Anterior cingulate cortex (tissue), 58 donors: ENCODE measurements at regions not wholly inside any gene's neighbourhood (a gene's known extent, or its start where the extent isn't known, plus 50 kb on each side); places are given as distances from the start of the nearest gene placed in this dataset.
"Not testable (repeated sequence)": the region's sequence is repeated elsewhere in the genome, so short reads cannot be mapped to it uniquely, and the experiment has no call there.

ENCODE experiments used
- DNase-seq, 58 donors: peaks; one replicate each; lab custom pipeline; 2025; lab: John Stamatoyannopoulos, UW

DNA sequence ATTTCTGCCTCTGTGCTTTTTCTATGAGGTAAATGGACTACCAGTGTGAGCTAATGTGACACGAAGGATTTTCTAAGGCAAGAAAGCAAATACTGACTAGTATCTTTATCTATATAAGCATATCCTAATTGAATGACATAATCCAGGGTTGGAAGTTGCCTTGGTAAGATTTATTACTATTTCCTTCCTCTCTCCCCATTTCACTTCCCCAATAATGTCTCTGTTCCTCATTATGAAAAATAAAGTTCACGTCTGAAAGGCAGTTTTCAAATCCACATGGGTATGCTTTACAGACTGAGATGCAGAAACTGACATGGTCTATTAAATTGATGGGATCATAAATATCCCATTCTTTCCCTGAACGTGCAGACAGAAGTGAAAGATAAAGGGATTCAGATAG lies 86.0 kb downstream of the DTWD1 start:
- no peak for DNase-seq

DNA sequence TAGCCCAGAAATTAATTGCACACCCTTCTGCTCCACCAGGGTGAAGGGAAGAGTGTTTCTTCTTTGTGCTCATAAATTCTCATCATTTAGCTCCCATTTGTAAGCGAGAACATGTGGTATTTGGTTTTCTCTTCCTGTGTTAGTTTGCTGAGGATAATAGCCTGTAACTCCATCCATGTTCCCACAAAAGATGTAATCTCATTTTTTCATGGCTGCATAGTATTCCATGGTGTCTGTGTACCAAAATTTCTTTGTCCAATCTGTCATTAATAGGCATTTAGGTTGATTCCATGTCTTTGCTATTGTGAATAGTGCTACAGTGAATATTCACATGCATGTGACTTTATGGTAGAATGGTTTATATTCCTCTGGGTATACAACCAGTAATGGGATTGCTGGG lies 86.8 kb downstream of the DTWD1 start:
- no peak for DNase-seq

DNA sequence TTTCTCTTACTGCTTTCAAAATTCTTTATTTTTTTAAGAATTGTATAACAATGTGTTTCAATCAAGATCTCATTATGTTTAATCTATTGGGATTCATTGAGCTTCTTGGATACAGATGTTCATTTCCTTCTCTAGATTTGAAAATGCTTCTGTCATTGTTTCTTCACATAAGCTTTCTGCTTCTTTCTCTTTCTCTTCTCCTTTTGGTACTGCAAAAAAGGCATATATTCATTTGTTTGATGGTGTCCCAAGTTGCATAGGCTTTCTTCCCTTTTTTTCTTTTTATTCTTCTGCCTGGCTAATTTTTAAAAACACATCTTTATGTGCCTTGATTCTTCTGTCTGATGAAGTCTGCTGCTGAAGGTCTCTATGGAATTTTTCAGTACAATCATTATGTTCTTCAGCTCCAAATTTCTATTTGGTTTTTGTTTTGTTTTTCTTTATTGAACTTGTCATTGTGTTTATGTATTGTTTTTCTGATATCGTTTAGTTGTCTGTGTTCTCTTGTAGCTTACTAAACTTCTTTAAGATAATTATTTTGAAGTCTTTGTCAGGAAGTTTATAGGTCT lies 88.9 kb downstream of the DTWD1 start:
- DNase-seq = no peak

DNA sequence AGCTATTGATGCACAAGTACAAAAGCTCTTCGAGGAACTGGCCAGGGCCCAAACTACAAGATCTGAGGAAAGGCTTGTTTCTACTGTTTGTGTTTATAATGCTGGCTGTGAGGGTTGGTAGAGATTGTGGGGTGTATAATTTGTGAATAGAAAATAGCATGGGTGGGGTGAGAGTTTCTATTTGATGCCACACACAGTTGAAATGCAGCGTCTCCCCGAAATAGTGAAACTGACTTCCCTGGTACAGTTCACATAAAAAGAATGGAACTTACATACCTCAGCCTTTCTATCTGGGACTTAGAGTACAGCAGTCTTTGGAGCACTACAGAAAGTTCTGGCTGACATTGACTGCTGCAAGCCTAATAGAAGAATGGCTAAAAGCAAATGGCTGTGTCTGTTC lies 91.3 kb downstream of the DTWD1 start:
- DNase-seq = no peak

DNA sequence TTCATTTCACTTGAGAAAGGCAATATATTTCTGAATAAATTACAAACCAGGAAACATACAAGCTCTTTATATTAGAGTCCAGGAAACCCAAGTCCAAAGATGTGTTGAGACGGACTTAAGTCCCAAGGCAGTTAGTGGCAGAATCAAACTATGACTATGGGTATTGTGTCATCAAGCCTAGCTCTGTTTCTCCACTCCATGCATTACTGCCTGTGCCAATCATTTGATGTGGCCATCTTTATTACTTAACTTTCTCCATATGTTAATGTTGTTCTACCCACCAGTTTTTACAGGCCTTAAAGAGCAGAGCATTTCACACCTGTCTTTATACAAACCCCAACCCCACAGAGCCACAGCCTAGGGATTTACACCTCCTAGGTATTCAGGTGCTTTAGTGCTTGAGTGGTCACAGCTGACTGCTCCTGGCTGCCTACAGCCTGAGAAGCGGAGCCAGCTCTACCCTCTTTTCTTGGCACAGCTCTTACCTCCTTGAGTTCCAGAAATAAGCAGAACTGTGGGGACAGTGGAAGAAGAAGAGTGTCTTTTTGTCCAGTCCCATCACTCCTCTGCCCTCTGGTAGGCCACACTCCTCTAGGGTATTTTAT lies 92.1 kb downstream of the DTWD1 start:
- DNase-seq = no peak

DNA sequence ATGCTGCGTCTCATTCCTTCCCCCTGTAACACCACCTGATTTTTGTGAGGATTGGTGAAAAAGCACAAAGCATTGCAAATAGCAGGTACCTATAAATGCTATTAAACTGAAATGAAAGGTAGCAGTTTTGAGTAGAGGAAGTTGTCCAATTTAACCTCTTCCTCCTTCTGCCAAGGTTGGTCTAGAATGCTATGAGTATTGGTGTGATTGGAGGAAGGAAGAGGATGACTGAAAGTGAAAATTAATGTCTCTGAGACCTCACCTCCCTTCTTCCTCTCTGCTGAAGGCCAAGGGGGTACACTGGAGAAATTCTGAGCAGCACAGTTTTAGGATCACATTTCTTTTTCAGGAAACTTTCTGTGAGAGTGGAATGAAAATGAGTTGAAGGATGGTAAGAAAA lies 94.4 kb downstream of the DTWD1 start:
- DNase-seq = no peak

DNA sequence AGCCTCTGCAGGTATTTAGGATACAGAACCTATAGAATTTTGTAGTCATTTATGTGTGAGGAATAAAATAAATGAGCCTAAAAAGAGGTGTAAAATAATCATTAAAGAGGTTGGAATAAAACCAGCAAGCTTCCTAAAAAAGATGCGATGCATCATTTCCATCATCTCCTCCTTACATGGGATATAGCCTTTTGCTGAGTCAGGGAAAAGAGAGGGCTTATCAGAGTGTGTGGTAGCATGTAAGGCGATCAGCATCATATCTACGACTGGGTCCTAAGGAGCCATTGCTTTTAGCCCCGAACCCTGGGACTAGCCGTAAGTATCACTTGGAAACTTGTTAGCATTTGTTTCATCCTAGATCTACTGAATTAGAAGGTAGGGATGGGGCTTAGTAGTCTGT lies 94.9 kb downstream of the DTWD1 start:
- DNase-seq = no peak

DNA sequence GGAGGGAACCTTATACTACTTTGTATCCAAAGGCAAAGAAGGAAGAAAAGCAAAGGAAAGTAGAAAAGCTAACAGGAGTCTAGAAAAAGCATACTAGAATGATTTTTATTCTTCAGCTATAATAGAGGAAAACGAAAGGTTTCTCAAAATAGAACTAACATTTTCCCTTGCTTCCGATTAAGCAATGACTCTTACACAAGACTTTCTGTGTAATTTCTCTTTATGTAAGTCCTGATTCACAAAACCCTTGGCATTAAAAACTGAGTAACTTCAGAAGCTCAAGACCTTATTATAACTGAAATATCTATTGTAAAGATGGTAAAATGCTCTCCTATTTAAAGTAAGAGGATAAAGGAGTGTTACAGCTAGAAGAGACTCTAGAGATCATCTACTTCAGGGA lies 97.4 kb downstream of the DTWD1 start:
- DNase-seq = no peak

DNA sequence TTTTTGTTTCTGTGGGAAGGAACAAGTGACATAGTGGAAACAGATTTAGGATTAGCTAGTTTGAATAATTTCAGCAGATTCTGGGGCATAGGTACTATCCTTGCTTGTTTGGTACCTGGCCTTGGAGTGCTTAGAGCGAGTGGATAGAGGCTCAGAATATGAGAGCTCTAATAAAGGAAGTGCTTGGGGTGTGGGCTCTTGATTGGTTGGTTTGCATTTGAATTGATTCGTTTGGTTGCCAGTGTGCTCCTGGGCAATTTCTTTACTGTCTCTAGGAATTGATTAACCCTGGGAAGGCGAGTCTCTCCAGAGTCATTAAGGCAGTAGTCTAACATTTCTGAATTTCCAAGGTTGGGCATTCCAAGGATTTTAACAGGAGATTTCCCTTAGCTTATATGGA lies 98.0 kb downstream of the DTWD1 start:
- no peak for DNase-seq

DNA sequence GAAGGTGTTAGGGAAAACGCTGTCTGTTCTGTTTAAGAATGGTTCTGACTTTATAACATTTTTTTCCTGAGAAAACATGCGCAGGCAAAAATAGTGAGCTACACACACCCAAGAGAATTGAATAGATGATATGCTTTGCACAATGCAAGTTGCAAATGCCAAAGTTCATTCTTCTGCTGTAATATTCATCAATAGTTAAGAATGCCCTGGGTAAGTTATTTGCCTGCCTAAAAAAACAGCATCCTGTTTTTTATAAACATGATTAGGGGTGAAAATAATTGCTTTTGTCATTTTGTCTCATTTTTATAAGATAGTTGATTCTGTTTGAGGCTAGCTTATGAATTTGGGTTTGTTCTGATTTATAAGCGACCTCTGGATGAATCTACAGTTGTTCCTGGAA lies 99.4 kb downstream of the DTWD1 start:
- peak in 1 of 58 donors; percentile 8 for DNase-seq

DNA sequence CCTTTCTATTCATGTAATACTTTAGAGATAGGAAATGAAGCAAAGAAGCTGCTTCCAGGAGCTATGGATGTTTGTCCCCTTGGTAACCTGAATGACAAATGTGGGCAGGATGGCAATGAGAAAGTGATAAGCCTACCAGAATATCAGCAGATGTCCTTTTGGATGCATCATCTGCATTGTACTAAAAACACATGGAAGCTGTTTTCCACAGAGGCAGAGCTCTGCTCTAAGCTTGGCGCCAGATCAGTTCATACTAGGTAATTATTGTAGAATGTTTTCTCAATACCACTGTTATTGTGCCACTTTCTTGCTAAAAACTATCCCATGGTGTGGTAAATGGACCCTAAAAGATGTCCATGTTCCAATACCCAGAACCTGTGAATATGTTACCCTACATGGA lies 100.2 kb downstream of the DTWD1 start:
- DNase-seq = peak in 1 of 58 donors; percentile 11

DNA sequence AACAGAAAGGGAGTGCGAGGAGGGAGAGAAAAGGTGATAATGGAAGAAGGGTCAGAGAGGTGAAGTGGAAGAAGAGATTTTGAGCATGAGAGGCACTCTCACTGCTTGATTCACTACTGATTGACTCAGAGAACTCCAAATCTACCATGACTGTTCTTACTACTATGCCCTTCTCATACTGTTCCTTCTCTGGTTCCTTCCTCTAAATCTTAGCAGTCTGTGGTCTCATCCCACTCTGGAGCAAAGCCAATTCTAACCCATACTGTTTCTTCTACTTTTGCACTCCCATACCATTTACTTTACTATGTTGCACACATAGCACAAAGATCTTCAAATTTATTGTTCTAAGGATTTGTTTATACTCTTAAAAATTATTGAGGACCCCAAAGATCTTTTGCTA lies 100.8 kb downstream of the DTWD1 start:
- DNase-seq = no peak

DNA sequence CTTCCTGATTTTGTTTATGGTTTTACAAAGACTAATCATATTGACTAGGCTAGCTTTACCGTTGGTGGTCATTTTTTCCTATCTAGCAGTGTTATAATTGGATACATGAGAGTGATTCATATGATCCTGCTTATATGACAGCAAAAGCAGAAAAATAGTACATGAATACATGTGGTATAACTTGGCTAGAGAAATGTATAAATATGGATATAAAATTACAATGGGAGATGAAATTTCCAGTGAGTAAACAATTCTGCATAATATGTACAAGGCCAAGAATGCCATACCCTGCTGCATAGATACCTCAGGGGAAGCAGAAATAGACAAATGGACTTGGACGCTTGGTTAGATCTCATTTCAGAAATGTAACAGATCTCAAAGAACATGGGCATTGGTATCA lies 103.1 kb downstream of the DTWD1 start:
- DNase-seq = no peak

DNA sequence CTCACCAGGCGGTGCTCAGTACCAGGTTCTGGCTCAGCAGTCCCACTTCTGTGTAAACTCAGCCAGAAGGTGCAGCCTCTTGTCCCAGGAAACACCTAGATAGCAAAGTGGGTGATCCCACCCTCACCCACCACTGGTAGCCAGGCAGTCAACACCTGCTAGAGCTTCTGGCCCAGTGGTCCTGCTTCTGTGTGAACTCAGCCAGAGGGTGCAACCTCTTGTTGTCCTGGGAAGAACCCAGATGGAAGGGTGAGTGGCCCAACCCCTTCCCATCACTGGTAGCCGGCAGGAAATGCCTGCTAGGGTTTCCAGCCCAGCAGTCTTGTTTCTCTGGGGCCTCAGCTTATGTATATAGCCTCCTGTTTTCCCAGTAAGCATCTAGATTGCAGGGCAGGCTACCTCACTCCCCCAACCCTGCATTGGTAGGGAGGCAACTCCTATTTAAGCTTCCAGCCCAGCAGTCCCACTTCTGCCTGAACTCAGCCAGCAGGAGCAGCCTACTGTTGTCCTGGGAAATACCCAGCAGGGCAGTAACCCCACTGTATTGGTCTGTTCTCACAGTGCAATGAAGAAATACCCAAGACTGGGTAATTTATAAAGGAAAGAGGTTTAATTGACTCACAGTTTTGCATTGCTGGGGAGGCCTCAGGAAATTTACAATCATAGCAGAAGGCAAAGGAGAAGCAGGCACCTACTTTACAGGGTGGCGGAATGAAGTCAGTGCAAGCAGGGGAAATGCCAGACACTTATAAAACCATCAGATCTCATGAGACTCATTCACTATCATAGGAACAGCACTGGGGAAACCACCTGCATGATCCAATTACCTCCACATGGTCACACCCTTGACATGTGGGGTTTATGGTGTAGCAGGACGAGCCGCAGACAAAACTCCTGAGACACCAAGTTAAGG lies 110.6 kb downstream of the DTWD1 start:
- DNase-seq = no peak

DNA sequence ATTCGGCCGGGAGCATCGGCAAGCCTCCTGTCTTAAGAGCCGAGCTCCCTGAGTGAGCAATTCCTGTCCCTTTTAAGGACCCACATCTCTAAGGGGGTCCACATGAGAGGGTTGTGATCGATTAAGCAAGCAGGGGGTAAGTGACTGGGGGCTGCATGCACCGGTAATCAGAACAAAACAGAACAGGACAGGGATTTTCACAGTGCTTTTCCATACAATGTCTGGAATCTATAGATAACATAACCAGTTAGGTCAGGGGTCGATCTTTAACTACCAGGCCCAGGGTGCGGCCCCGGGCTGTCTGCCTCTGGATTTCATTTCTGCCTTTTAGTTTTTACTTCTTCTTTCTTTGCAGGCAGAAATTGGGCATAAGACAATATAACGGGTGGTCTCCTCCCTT lies 111.3 kb downstream of the DTWD1 start:
- DNase-seq = not testable (repeated sequence)

DNA sequence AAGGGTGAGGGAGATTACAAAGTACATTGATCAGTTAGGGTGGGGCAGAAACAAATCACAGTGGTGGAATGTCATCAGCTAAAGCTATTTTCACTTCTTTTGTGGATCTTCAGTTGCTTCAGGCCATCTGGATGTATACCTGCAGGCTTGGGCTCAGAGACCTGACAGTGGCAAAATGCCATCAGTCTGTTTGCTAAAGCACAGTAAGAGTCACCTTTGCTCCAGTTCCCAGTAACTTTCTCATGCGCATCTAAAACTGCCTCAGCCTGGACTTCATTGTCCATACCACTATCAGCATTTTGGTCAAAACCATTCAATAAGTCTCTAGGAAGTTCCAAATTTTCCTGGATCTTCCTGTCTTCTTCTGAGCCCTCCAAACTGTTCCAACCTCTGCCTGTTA lies 113.2 kb downstream of the DTWD1 start:
- not testable (repeated sequence) for DNase-seq

DNA sequence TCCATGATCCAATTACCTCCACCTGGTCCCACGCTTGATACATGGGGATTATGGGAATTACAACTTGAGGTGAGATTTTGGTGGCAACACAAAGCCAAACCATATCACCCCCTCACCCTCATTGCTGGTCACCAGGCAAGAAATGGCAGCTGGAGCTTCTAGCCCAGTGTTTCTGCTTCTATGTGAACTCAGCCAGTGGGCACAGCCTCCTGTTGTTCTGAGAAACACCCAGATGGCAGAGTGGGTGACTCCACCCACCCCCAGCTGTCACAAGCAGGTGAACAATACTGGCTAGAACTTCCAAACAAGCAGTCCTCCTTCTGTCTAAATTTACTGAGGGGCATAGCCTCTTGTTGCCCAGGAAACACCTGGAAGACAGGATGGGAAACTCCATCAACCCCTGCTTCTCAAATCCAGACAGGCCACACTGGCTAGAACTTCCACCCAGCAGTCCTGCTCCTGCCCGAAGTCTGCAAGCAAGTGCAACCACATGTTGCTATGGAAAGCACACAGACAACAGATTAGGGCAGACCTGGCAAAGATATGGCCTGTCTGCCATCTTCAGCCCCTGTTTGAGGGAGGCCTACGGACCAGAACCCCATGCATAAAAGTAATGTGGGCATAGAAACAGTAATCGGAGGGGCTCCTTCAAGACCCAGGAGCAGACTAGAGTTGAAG lies 114.1 kb downstream of the DTWD1 start:
- peak in 3 of 58 donors; percentile 1 to 31 (median 26) for DNase-seq

DNA sequence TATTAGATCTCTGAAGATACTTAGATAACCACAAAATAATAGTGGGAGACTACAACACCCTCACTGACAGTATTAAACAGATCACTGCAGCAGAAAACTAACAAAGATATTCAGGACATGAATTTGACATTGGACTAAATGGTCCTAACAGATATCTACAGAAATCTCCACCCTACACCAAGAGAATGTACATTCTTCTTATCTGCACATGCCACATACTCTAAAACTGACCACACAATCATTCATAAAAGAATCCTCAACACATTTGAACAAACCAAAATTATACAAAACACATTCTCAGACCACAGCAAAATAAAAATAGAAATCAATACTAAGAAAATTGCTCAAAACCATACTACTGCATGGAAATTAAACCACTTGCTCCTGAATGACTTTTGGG lies 116.3 kb downstream of the DTWD1 start:
- DNase-seq = no peak

DNA sequence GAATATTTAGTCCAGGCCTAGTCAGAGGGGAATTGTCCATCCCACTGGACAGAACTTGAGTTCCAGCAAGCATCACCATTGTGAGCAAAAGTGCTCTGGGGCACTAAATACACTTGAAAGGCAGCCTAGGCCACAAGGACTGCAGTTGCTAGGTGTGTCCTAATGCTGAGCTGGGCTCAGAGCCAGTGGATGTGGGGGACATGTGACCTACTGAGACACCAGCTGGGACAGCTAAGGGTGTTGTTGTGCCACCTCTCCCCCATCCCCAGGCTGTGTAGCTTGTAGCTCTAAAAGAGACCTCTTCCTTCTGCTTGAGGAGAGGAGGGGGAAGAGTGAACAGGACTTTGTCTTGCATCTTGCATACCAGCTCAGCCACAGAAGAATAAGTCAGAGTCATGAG lies 120.9 kb downstream of the DTWD1 start:
- DNase-seq = no peak

DNA sequence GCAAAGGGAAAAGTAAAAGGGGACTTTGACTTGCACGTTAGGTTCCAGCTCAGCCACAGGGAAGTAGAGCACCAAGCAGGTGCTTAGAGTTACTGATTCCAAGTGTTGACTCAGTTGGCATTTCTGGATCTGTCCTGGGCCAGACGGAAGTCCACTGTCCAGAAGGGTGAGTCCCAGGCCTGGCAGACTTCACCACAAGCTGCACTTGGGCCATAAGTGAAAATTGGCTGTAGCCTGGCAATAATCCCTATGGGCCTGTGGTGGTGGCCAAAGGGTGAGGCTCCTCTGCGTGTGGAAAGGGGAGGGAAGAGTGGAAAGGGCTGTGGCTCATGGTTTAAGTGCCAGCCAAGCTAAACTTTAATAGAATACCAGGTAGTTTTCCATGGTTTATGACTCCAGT lies 121.5 kb downstream of the DTWD1 start:
- DNase-seq = no peak

DNA sequence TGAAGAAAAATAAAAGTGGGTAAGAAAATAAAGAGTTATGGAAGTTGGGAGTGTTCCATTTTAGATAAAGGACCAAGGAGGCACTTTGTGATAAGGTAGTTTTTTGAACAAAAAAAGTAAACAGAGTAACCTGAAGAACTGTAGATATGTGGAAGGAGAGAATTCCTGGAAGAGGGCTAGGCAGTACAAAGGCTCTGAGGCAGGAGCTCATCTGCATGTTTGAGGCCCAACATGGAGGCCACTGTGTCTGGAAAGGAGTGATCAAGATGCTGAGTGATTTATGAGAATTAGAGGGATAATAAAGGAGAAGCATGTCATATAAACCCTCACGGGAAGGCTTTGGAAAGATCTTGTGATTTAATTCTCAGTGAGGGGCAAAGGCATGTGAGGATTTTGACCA lies 126.5 kb downstream of the DTWD1 start:
- no peak for DNase-seq
